ENCODE measurements at regions not wholly inside any gene's neighbourhood (a gene's known extent, or its start where the extent isn't known, plus 50 kb on each side); places are given as distances from the start of the nearest gene placed in this dataset.

- Histone ChIP-seq H4K91ac (ENCODE audit: low read depth, low read length) (no peak overlapping the region), H3K36me3 (ENCODE audit: control insufficient read depth in 1 of 2, insufficient read depth in 2 of 2, low read length in 2 of 2) (no peaks in the 10 kb centered on the region), H3K27me3 (ENCODE audit: insufficient read depth, low read length) (no peaks in the 10 kb centered on the region), H3K27ac (ENCODE audit: low read depth, low read length) (no peak overlapping the region), H3K18ac (ENCODE audit: low read length) (no peak overlapping the region), H3K79me2 (ENCODE audit: control insufficient read depth, insufficient read depth, low read length, poor library complexity) (no peaks in the 10 kb centered on the region), H2AK5ac (ENCODE audit: low read length) (no peak overlapping the region), H3K23ac (ENCODE audit: low read length) (peak overlapping the region; percentile 28), H3K9me3 (ENCODE audit: insufficient read depth, low read depth, low read length) (peaks cover 4% of the 10 kb centered on the region), H3K4me3 (ENCODE audit: low read depth, low read length) (no peak overlapping the region), H2AFZ (ENCODE audit: insufficient read depth, low read length, poor library complexity) (no peak overlapping the region), H3K14ac (ENCODE audit: low read length) (no peak overlapping the region), H3K4ac (ENCODE audit: low read depth, low read length) (no peak overlapping the region), H2BK5ac (ENCODE audit: low read depth, low read length, poor library complexity) (no peak overlapping the region), H2BK12ac (ENCODE audit: low read length) (no peak overlapping the region), H4K8ac (ENCODE audit: low read depth, low read length) (no peak overlapping the region), H2BK120ac (ENCODE audit: insufficient read depth, low read length, poor library complexity) (no peak overlapping the region), H3K79me1 (ENCODE audit: low read length) (no peaks in the 10 kb centered on the region), H3K4me1 (ENCODE audit: control insufficient read depth in 1 of 2, insufficient read depth in 2 of 2, low read length in 2 of 2) (peaks cover under 1 to 1% of the 10 kb centered on the region in 2 experiments), H4K12ac (ENCODE audit: low read depth, low read length) (no peak overlapping the region), H3K4me2 (ENCODE audit: low read length) (no peak overlapping the region), H3K9ac (ENCODE audit: low read length) (no peak overlapping the region)
- no peak for DNase-seq
- no CpG with 5 or more reads among the region's 10 CpGs for WGBS (ENCODE audit: extremely low coverage, insufficient coverage, insufficient read length)
These were observed 89.1 kb upstream of the IER5L start for GRCh38 chr9:129267141-129267540.

- H3K27ac ChIP-seq (ENCODE audit: low read depth, low read length) = no peak overlapping the region
- H3K27me3 ChIP-seq (ENCODE audit: insufficient read depth, low read length) = no peaks in the 10 kb centered on the region
- DNase-seq = no peak
- H4K12ac ChIP-seq (ENCODE audit: low read depth, low read length) = no peak overlapping the region
- no peak overlapping the region for H2AK5ac ChIP-seq (ENCODE audit: low read length)
- no peak overlapping the region for H3K4me2 ChIP-seq (ENCODE audit: low read length)
- H3K9ac ChIP-seq (ENCODE audit: low read length) = no peak overlapping the region
- no peak overlapping the region for H4K91ac ChIP-seq (ENCODE audit: low read depth, low read length)
- WGBS (ENCODE audit: extremely low coverage, insufficient coverage, insufficient read length) = no CpG with 5 or more reads among the region's 5 CpGs
- no peak overlapping the region for H3K18ac ChIP-seq (ENCODE audit: low read length)
- H3K4me3 ChIP-seq (ENCODE audit: low read depth, low read length) = no peak overlapping the region
- peaks cover 4% of the 10 kb centered on the region in 2 experiments for H3K4me1 ChIP-seq (ENCODE audit: control insufficient read depth in 1 of 2, insufficient read depth in 2 of 2, low read length in 2 of 2)
- no peak overlapping the region for H3K4ac ChIP-seq (ENCODE audit: low read depth, low read length)
- no peaks in the 10 kb centered on the region for H3K79me1 ChIP-seq (ENCODE audit: low read length)
- no peaks in the 10 kb centered on the region for H3K36me3 ChIP-seq (ENCODE audit: control insufficient read depth in 1 of 2, insufficient read depth in 2 of 2, low read length in 2 of 2)
- no peak overlapping the region for H3K23ac ChIP-seq (ENCODE audit: low read length)
- no peak overlapping the region for H2BK12ac ChIP-seq (ENCODE audit: low read length)
- H2AFZ ChIP-seq (ENCODE audit: insufficient read depth, low read length, poor library complexity) = no peak overlapping the region
- H3K9me3 ChIP-seq (ENCODE audit: insufficient read depth, low read depth, low read length) = peaks cover 4% of the 10 kb centered on the region
- H3K79me2 ChIP-seq (ENCODE audit: control insufficient read depth, insufficient read depth, low read length, poor library complexity) = no peaks in the 10 kb centered on the region
- no peak overlapping the region for H2BK120ac ChIP-seq (ENCODE audit: insufficient read depth, low read length, poor library complexity)
- H4K8ac ChIP-seq (ENCODE audit: low read depth, low read length) = no peak overlapping the region
- no peak overlapping the region for H2BK5ac ChIP-seq (ENCODE audit: low read depth, low read length, poor library complexity)
- H3K14ac ChIP-seq (ENCODE audit: low read length) = no peak overlapping the region
These were observed 88.5 kb upstream of the IER5L start for GRCh38 chr9:129266536-129266935.

GRCh38 chr9:129264388-129264787 is 86.3 kb upstream of the IER5L start:
- DNase-seq = no peak
- H2BK12ac ChIP-seq (ENCODE audit: low read length) = no peak overlapping the region
- no peak overlapping the region for H2AK5ac ChIP-seq (ENCODE audit: low read length)

GRCh38 chr9:129263836-129264235 is 85.8 kb upstream of the IER5L start:
- H3K4me2 ChIP-seq (ENCODE audit: low read length) = no peak overlapping the region
- H2BK12ac ChIP-seq (ENCODE audit: low read length) = no peak overlapping the region
- H3K9ac ChIP-seq (ENCODE audit: low read length) = no peak overlapping the region
- peaks cover 10% of the 10 kb centered on the region for H3K9me3 ChIP-seq (ENCODE audit: insufficient read depth, low read depth, low read length)
- no peak overlapping the region for H3K14ac ChIP-seq (ENCODE audit: low read length)
- H2BK5ac ChIP-seq (ENCODE audit: low read depth, low read length, poor library complexity) = no peak overlapping the region
- no CpG with 5 or more reads among the region's 8 CpGs for WGBS (ENCODE audit: extremely low coverage, insufficient coverage, insufficient read length)
- peaks cover 4% of the 10 kb centered on the region in 2 experiments for H3K4me1 ChIP-seq (ENCODE audit: control insufficient read depth in 1 of 2, insufficient read depth in 2 of 2, low read length in 2 of 2)
- H4K8ac ChIP-seq (ENCODE audit: low read depth, low read length) = no peak overlapping the region
- no peak overlapping the region for H3K27ac ChIP-seq (ENCODE audit: low read depth, low read length)
- H3K36me3 ChIP-seq (ENCODE audit: control insufficient read depth in 1 of 2, insufficient read depth in 2 of 2, low read length in 2 of 2) = no peaks in the 10 kb centered on the region
- no peak overlapping the region for H3K4ac ChIP-seq (ENCODE audit: low read depth, low read length)
- H3K23ac ChIP-seq (ENCODE audit: low read length) = no peak overlapping the region
- no peak for DNase-seq
- no peak overlapping the region for H4K12ac ChIP-seq (ENCODE audit: low read depth, low read length)
- no peak overlapping the region for H2BK120ac ChIP-seq (ENCODE audit: insufficient read depth, low read length, poor library complexity)
- H2AK5ac ChIP-seq (ENCODE audit: low read length) = no peak overlapping the region
- no peak overlapping the region for H3K18ac ChIP-seq (ENCODE audit: low read length)
- H2AFZ ChIP-seq (ENCODE audit: insufficient read depth, low read length, poor library complexity) = no peak overlapping the region
- no peak overlapping the region for H4K91ac ChIP-seq (ENCODE audit: low read depth, low read length)
- H3K79me2 ChIP-seq (ENCODE audit: control insufficient read depth, insufficient read depth, low read length, poor library complexity) = no peaks in the 10 kb centered on the region
- no peak overlapping the region for H3K4me3 ChIP-seq (ENCODE audit: low read depth, low read length)
- H3K27me3 ChIP-seq (ENCODE audit: insufficient read depth, low read length) = peaks cover 4% of the 10 kb centered on the region
- H3K79me1 ChIP-seq (ENCODE audit: low read length) = no peaks in the 10 kb centered on the region

More at GRCh38 chr9:129264388-129264787, 86.3 kb upstream of the IER5L start:
- Histone ChIP-seq H4K91ac (ENCODE audit: low read depth, low read length) (no peak overlapping the region), H3K14ac (ENCODE audit: low read length) (no peak overlapping the region), H3K27me3 (ENCODE audit: insufficient read depth, low read length) (no peaks in the 10 kb centered on the region), H3K36me3 (ENCODE audit: control insufficient read depth in 1 of 2, insufficient read depth in 2 of 2, low read length in 2 of 2) (no peaks in the 10 kb centered on the region), H3K79me1 (ENCODE audit: low read length) (no peaks in the 10 kb centered on the region), H3K4me1 (ENCODE audit: control insufficient read depth in 1 of 2, insufficient read depth in 2 of 2, low read length in 2 of 2) (peaks cover 4% of the 10 kb centered on the region in 2 experiments), H3K4me2 (ENCODE audit: low read length) (no peak overlapping the region), H3K4me3 (ENCODE audit: low read depth, low read length) (no peak overlapping the region), H3K9ac (ENCODE audit: low read length) (no peak overlapping the region), H3K79me2 (ENCODE audit: control insufficient read depth, insufficient read depth, low read length, poor library complexity) (no peaks in the 10 kb centered on the region), H3K9me3 (ENCODE audit: insufficient read depth, low read depth, low read length) (peaks cover 7% of the 10 kb centered on the region), H3K27ac (ENCODE audit: low read depth, low read length) (no peak overlapping the region), H3K23ac (ENCODE audit: low read length) (no peak overlapping the region), H4K12ac (ENCODE audit: low read depth, low read length) (no peak overlapping the region), H2BK5ac (ENCODE audit: low read depth, low read length, poor library complexity) (no peak overlapping the region), H3K4ac (ENCODE audit: low read depth, low read length) (no peak overlapping the region), H2BK120ac (ENCODE audit: insufficient read depth, low read length, poor library complexity) (no peak overlapping the region), H2AFZ (ENCODE audit: insufficient read depth, low read length, poor library complexity) (no peak overlapping the region), H3K18ac (ENCODE audit: low read length) (no peak overlapping the region), H4K8ac (ENCODE audit: low read depth, low read length) (no peak overlapping the region)
- WGBS (ENCODE audit: extremely low coverage, insufficient coverage, insufficient read length) = no CpG with 5 or more reads among the region's 5 CpGs
